ENCODE measurements at regions not wholly inside any gene's neighbourhood (a gene's known extent, or its start where the extent isn't known, plus 50 kb on each side); places are given as distances from the start of the nearest gene placed in this dataset.

DNA sequence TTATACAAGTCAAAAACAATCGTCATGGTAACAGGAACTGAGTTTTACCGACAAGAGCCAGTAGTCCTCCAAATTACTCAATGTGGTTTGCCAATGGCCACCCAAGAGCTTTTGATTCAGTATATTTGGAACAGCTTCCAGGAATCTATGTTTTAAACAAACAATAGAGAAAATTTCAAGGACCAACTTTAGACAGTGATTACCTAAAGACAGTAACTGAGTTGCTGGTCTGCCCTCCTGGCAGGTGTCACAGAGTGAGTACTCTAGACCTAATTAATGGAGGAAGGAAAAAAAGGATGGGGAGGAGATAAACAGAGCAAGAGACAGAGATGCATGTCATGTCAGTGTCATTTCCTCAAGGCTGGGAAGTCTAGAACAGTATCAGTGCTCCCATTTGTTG, 361.3 kb upstream of the BTBD3 start:
- no peak for DNase-seq (ENCODE audit: low read depth)
- TF ChIP-seq, protein P1, sequence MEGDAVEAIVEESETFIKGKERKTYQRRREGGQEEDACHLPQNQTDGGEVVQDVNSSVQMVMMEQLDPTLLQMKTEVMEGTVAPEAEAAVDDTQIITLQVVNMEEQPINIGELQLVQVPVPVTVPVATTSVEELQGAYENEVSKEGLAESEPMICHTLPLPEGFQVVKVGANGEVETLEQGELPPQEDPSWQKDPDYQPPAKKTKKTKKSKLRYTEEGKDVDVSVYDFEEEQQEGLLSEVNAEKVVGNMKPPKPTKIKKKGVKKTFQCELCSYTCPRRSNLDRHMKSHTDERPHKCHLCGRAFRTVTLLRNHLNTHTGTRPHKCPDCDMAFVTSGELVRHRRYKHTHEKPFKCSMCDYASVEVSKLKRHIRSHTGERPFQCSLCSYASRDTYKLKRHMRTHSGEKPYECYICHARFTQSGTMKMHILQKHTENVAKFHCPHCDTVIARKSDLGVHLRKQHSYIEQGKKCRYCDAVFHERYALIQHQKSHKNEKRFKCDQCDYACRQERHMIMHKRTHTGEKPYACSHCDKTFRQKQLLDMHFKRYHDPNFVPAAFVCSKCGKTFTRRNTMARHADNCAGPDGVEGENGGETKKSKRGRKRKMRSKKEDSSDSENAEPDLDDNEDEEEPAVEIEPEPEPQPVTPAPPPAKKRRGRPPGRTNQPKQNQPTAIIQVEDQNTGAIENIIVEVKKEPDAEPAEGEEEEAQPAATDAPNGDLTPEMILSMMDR (conservative IDR thresholded peaks at IDR 0.05; ENCODE audit: low read depth, low read length): no peak
- H3K4me3 ChIP-seq (ENCODE audit: low read depth, low read length): no peak overlapping the region

DNA sequence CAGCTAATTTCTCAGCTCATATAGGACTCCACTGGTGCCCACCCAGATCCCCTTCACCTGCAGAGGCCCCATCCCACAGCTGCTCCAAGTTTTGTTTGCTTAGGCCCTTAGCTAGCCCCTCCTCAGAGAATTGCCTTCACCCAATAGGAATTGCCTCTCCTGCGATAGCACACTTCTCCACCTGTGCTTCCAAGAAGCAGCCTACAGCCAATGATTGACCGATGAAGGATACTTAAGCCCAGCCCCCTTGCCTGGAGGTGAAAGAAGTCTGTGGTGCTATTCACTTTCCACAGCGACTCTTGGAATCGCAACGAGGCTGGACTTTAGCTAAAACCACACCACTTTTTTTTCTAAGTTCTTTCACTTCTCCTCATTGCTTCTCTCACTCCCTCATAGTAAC, 353.2 kb upstream of the BTBD3 start:
- TF ChIP-seq, protein P1 (conservative IDR thresholded peaks at IDR 0.05; ENCODE audit: low read depth, low read length): no peak
- H3K4me3 ChIP-seq (ENCODE audit: low read depth, low read length): no peak overlapping the region
- DNase-seq (ENCODE audit: low read depth): no peak

DNA sequence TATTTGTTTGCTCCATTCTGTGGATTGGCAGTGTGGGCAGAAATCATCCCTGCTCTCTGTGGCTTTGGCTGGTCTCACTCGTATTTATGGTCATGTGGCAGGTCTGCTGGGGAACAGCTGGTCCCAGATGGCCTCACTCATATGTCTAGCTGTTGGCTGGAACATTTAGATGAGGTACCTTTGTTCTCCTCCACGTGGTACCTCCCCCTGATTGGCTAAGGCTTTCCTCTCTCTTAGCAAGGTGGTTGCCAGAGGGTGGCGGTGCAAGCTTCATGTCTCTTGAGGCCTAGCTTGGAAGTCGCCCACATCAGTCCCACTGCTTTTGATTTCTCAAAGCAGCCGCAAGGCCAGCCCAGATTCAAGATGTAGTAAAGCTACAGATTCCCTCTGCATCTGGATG, 348.5 kb upstream of the BTBD3 start:
- H3K4me3 ChIP-seq (ENCODE audit: low read depth, low read length): no peak overlapping the region
- TF ChIP-seq, protein P1 (conservative IDR thresholded peaks at IDR 0.05; ENCODE audit: low read depth, low read length): no peak
- DNase-seq (ENCODE audit: low read depth): no peak

DNA sequence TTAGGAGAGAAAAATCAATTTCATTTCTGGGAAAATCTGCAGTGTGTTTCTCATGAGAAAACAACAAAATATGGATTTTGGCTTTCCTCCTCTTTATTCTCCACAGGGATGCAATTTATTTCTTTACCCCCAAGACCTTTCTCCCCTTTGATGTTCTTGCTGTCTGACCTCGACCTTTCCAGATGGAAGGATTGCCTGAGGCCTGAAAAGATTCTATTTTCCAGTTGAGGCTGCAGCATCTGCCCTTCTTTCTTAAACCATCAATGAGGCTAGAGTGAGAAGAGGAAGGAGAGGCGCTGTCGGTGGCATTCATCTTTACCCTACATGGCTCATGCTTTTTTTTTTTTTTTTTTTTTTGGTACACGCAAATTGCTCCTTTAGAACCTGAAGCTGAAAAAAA, 344.2 kb upstream of the BTBD3 start:
- DNase-seq (ENCODE audit: low read depth): no peak
- TF ChIP-seq, protein P1 (conservative IDR thresholded peaks at IDR 0.05; ENCODE audit: low read depth, low read length): no peak
- no peak overlapping the region for H3K4me3 ChIP-seq (ENCODE audit: low read depth, low read length)

DNA sequence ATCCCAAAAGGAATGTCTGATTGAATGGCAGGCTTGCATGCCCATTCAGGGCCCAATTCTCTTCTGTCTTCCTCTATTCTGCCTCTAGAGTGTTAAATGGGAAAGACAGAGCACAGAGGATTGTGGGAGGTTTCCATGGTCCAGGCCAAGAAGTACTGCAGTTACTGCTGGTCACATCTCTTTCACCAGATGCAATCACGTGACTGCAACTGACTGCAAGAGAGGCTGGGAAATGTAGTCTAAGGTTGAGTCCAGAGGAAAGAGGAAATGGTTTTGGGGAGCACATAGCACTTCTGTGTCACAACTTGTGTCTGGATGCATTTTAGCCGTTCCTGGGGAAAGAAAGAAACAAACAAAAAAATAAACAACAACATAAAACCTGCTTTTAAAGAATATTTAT, 336.4 kb upstream of the BTBD3 start:
- TF ChIP-seq, protein P1 (conservative IDR thresholded peaks at IDR 0.05; ENCODE audit: low read depth, low read length): no peak
- DNase-seq (ENCODE audit: low read depth): no peak
- H3K4me3 ChIP-seq (ENCODE audit: low read depth, low read length): no peak overlapping the region

DNA sequence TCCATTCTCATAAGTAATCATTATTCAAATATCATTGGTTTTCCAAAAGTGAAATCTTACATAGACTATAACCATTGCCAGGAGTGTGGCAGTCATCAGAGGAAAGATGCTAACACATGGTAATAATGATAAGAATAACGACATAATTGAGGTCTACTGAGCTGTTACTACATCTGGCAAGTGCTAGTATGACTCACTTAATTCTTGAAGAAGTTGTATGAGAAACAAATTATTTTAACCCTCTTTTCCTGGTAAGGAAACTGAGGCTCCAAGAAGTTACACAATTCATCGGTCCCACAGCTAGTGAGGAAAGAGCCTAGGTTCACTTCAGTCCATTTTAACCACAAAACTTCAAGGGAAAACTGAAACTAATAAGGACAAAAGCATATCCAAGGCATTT, 335.6 kb upstream of the BTBD3 start:
- TF ChIP-seq, protein P1 (conservative IDR thresholded peaks at IDR 0.05; ENCODE audit: low read depth, low read length): no peak
- no peak for DNase-seq (ENCODE audit: low read depth)
- H3K4me3 ChIP-seq (ENCODE audit: low read depth, low read length): no peak overlapping the region

DNA sequence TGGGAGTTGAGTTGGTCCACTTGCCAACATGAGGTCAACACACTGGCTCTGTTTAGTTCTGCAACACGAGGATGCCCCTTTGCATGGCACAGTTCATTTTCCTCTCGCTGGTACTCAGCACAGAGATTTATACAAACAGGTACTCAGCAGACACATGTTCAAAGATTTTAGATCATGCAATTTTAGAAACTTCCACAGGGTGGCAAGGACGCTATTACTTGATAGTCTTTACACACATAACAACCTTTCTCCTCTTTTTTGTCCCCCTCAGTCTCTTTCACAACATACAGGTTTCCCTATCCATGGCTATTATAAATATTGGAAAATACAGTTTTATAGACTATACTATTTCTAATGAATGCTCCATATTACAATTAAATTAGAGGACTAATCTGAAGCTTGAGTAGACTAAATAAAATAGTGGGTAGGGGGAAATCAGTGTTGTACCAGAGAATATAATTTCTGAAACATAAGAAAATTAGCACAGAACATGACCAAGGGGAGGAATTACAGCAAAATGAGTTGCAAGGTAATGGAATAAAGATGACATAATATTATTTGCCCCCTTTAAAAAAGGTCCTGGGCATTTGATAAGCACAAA, 331.8 kb upstream of the BTBD3 start:
- H3K4me3 ChIP-seq (ENCODE audit: low read depth, low read length): no peak overlapping the region
- no peak for DNase-seq (ENCODE audit: low read depth)
- TF ChIP-seq, protein P1 (conservative IDR thresholded peaks at IDR 0.05; ENCODE audit: low read depth, low read length): peak; percentile 61
